Parathyroid adenoma (tissue), 2 donors: ENCODE measurements at regions not wholly inside any gene's neighbourhood (a gene's known extent, or its start where the extent isn't known, plus 50 kb on each side); places are given as distances from the start of the nearest gene placed in this dataset.

Source experiments
- H2AFZ ChIP-seq: fragments of 300-600 bp; sonication (generic); one replicate; pipeline ENCODE4 v1.7.0; 2017; ENCODE audit warnings: antibody characterized with exemption, mild to moderate bottlenecking
- H3K27ac ChIP-seq: fragments of 300-600 bp; sonication (generic); one replicate; pipeline ENCODE4 v1.7.0; 2017
- H3K27me3 ChIP-seq: fragments of 300-600 bp; sonication (generic); one replicate; pipeline ENCODE4 v1.7.0; 2017; ENCODE audit warnings: low read length; ENCODE audit not compliant: control insufficient read depth, insufficient read depth
- H3K36me3 ChIP-seq: fragments of 300-600 bp; sonication (generic); one replicate; pipeline ENCODE4 v1.7.0; 2017; ENCODE audit warnings: low read length; ENCODE audit not compliant: control insufficient read depth, insufficient read depth
- H3K4me1 ChIP-seq: fragments of 300-600 bp; sonication (generic); one replicate; pipeline ENCODE4 v1.7.0; 2017; ENCODE audit warnings: control low read depth
- H3K4me2 ChIP-seq: fragments of 300-600 bp; sonication (generic); one replicate; pipeline ENCODE4 v1.7.0; 2017; ENCODE audit warnings: low read length
- H3K4me3 ChIP-seq: fragments of 300-600 bp; sonication (generic); one replicate; pipeline ENCODE4 v1.7.0; 2017; ENCODE audit warnings: low read depth, low read length
- H3K79me2 ChIP-seq: fragments of 300-600 bp; sonication (generic); one replicate; pipeline ENCODE4 v1.7.0; 2017; ENCODE audit warnings: control low read depth
- H3K9ac ChIP-seq: fragments of 300-600 bp; sonication (generic); one replicate; pipeline ENCODE4 v1.7.0; 2017; ENCODE audit warnings: mild to moderate bottlenecking
- H3K9me3 ChIP-seq: fragments of 300-600 bp; sonication (generic); one replicate; pipeline ENCODE4 v1.7.0; 2017; ENCODE audit warnings: low read length; ENCODE audit not compliant: control insufficient read depth
- TF ChIP-seq, protein P1 (sequence below): fragments of 300-600 bp; sonication (generic); IDR thresholded peaks from one replicate; pipeline ENCODE4 v1.7.0; 2017; ENCODE audit warnings: antibody characterized with exemption, mild to moderate bottlenecking
- donor health status: primary hyperparathyroidism.

DNA sequence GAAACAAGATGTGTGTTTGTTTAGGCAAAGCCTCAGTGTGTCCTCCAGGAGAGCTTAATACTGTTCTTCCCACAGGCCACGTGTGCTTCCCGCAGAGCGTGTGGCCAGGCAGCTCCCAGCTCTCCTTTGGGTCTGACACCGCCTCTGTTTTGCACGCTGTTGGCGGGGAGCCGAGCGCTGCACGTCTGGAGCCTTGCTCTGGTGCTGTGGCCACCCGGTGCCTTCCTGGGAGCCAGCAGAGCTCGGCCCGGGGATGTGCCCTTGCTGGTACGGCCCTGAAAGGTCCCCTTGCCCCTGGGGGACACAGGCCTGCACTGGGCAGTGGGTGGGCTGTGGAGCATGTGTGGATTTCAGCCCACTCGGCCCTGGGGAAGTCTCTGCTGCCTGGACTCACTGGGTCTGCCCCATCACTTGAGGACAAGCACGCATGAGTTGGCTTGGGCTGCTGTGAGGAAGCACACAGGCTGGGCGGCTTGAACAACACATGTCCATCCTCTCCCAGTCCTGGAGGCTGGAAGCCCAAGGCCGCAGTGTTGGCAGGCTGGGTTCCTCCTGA is 160.7 kb upstream of the HDAC4 start:
- H2AFZ ChIP-seq, result no peak overlapping the region
- no peak overlapping the region for H3K4me3 ChIP-seq
- TF ChIP-seq, protein P1, sequence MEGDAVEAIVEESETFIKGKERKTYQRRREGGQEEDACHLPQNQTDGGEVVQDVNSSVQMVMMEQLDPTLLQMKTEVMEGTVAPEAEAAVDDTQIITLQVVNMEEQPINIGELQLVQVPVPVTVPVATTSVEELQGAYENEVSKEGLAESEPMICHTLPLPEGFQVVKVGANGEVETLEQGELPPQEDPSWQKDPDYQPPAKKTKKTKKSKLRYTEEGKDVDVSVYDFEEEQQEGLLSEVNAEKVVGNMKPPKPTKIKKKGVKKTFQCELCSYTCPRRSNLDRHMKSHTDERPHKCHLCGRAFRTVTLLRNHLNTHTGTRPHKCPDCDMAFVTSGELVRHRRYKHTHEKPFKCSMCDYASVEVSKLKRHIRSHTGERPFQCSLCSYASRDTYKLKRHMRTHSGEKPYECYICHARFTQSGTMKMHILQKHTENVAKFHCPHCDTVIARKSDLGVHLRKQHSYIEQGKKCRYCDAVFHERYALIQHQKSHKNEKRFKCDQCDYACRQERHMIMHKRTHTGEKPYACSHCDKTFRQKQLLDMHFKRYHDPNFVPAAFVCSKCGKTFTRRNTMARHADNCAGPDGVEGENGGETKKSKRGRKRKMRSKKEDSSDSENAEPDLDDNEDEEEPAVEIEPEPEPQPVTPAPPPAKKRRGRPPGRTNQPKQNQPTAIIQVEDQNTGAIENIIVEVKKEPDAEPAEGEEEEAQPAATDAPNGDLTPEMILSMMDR, result no peak
- no peak overlapping the region for H3K9ac ChIP-seq
- no peaks in the 10 kb centered on the region for H3K4me1 ChIP-seq
- H3K4me2 ChIP-seq, result no peak overlapping the region
- no peaks in the 10 kb centered on the region for H3K9me3 ChIP-seq
- no peaks in the 10 kb centered on the region for H3K27me3 ChIP-seq
- no peak overlapping the region for H3K27ac ChIP-seq
- no peaks in the 10 kb centered on the region for H3K79me2 ChIP-seq
- no peaks in the 10 kb centered on the region for H3K36me3 ChIP-seq

DNA sequence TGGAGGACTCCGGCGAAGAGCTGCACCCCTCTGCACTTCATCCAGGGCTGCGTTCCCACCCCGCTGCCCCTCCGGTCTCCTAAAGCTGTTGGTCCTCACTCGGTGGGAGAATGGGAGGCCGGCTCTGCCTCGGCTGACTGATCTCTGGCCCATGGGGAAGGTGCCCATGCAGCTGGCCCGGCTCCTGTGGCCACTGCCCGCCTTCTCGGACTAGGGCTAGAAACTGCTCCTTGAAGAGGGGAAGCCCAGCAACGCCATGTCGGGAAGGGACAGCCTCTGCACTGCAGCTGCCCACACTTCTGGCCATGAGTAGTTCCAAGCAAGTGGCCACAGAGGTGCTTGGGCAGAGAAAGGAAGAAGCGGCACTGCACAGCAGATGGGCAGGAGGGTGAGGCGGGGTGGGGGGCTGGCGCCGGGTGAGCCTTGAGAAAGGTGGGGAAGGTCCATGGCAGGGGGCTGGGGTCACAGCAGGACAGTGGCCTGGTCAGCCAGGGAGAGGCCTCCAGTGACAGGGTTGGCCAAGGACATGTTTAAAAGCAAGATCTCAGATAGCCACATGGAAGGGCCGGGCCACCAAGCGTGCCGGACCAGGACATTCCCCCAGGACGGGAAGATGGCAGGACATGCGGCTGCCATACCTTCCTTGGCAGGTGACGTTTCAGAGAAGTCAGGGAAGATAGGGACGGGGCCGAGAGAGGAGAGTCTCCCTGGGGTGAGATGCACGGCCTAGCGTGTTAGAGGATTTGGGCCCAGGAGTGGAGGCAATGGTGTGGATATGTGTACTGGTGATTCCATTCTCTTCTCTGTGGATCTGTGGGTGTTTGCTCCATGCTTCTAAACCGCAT is 158.8 kb upstream of the HDAC4 start:
- Histone ChIP-seq H3K79me2 (no peaks in the 10 kb centered on the region), H3K27me3 (no peaks in the 10 kb centered on the region), H3K36me3 (no peaks in the 10 kb centered on the region), H2AFZ (no peak overlapping the region), H3K4me3 (no peak overlapping the region), H3K9me3 (no peaks in the 10 kb centered on the region), H3K27ac (no peak overlapping the region), H3K4me1 (no peaks in the 10 kb centered on the region), H3K4me2 (no peak overlapping the region), H3K9ac (no peak overlapping the region)
- TF ChIP-seq, protein P1, result no peak

DNA sequence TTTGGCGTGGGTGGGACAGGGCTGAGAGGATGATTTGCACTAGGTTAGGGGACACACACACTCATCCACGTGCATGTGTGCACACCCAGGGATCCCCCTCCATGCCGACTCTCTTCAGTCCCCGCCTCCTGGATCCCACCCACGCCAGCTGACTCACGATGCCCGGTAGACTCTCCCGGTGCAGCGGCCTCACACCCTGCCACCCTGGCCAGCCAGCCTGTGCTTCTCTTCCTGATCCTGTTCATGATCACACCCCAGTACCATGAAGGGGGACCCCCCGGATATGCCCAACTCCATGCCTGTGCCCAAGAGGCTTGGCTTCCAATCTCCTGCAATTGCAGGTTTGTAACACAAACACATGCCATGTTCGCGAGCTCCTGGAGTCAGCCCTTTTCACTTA is 157.8 kb upstream of the HDAC4 start:
- Histone ChIP-seq H3K79me2 (no peaks in the 10 kb centered on the region), H3K27me3 (no peaks in the 10 kb centered on the region), H3K4me2 (no peak overlapping the region), H3K27ac (no peak overlapping the region), H3K4me3 (no peak overlapping the region), H3K4me1 (no peaks in the 10 kb centered on the region), H2AFZ (no peak overlapping the region), H3K9me3 (no peaks in the 10 kb centered on the region), H3K9ac (no peak overlapping the region), H3K36me3 (no peaks in the 10 kb centered on the region)
- TF ChIP-seq, protein P1, result no peak

DNA sequence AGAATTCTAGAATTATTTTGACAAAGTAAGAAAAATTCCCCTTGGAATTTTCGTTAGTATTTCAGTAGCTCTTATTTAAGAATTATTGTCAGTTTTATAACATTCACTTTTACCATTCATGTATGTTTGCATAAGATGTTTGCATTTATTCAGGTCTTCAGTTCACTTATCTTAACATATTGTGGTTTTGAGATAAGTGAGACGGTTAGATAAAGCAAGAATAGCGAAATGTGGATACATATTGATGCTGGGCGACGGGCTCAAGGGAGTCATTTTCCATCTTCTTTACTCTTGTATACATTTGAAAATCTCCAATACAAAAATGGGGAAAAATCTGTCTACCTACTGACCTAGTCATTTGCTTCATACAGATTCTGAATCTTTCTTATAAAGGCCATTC is 156.7 kb upstream of the HDAC4 start:
- Histone ChIP-seq H3K36me3 (no peaks in the 10 kb centered on the region), H3K4me3 (no peak overlapping the region), H3K4me1 (no peaks in the 10 kb centered on the region), H3K4me2 (no peak overlapping the region), H3K27me3 (no peaks in the 10 kb centered on the region), H2AFZ (no peak overlapping the region), H3K27ac (no peak overlapping the region), H3K79me2 (no peaks in the 10 kb centered on the region), H3K9ac (no peak overlapping the region), H3K9me3 (no peaks in the 10 kb centered on the region)
- TF ChIP-seq, protein P1, result no peak

DNA sequence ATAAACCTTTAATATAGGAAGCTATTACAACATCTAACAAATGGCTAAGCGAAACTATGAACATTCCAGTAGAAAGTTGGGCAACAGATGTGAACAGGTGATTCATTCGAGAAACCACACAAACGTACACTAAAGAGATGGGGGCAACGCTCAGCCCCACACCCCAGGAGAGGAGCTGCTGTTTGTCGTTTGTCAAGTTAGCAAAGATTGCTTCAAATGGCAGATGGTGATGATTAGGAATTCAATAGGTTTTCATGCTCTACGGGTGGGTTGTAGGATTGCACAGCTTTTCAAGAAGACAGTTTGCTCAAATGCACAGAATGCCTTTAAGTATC is 154.7 kb upstream of the HDAC4 start:
- Histone ChIP-seq H3K4me2 (no peak overlapping the region), H3K36me3 (no peaks in the 10 kb centered on the region), H3K27ac (no peak overlapping the region), H3K9me3 (no peaks in the 10 kb centered on the region), H3K9ac (no peak overlapping the region), H3K4me3 (no peak overlapping the region), H2AFZ (no peak overlapping the region), H3K4me1 (no peaks in the 10 kb centered on the region), H3K27me3 (no peaks in the 10 kb centered on the region), H3K79me2 (no peaks in the 10 kb centered on the region)
- TF ChIP-seq, protein P1, result no peak
